WTC11 (cell line): ENCODE measurements at regions not wholly inside any gene's neighbourhood (a gene's known extent, or its start where the extent isn't known, plus 50 kb on each side); places are given as distances from the start of the nearest gene placed in this dataset.

Experiments
- CBFB ChIP-seq: sonication (generic); formaldehyde crosslinking; IDR thresholded peaks from 2 replicates; pipeline ENCODE4 v1.8.1; 2022; ENCODE audit warnings: mild to moderate bottlenecking, low read depth, missing genetic modification reagents
- CTCF ChIP-seq: fragments of 200-600 bp; IDR thresholded peaks from 2 replicates; pipeline ENCODE4 v1.8.0; 2022; ENCODE audit warnings: antibody characterized with exemption
- STAT6 ChIP-seq: sonication (generic); formaldehyde crosslinking; conservative IDR thresholded peaks from 2 replicates; pipeline ENCODE4 v1.8.1; 2023; ENCODE audit warnings: mild to moderate bottlenecking, low read depth, missing genetic modification reagents, moderate library complexity
- USF2 ChIP-seq: sonication (generic); formaldehyde crosslinking; IDR thresholded peaks from 2 replicates; pipeline ENCODE4 v1.8.1; 2023; ENCODE audit warnings: mild to moderate bottlenecking, missing genetic modification reagents, moderate library complexity
- ZNF263 ChIP-seq: sonication (generic); formaldehyde crosslinking; IDR thresholded peaks from 2 replicates; pipeline ENCODE4 v1.8.1; 2022; ENCODE audit warnings: low read depth, mild to moderate bottlenecking, moderate library complexity, missing genetic modification reagents

- TF ChIP-seq ZNF263 (CRISPR knock-in tag) = no peak
- TF ChIP-seq USF2 = no peak
- no peak for TF ChIP-seq CBFB
- TF ChIP-seq STAT6 (CRISPR knock-in tag) = no peak
- TF ChIP-seq CTCF = no peak
Measured at GRCh38 chr6:30814146-30815040, 69.9 kb upstream of the DDR1 start.
